HEK293 (cell line): ENCODE measurements at regions not wholly inside any gene's neighbourhood (a gene's known extent, or its start where the extent isn't known, plus 50 kb on each side); places are given as distances from the start of the nearest gene placed in this dataset.

Experiments
- CTCF ChIP-seq: fragments of 450-650 bp; formaldehyde crosslinking; IDR thresholded peaks from 2 replicates; pipeline ENCODE4 v1.5.1; 2016; ENCODE audit warnings: missing biosample characterization, missing genetic modification characterization
- ZBTB21 ChIP-seq: fragments of 450-650 bp; formaldehyde crosslinking; IDR thresholded peaks from 2 replicates; pipeline ENCODE4 v1.5.1; 2017; ENCODE audit warnings: missing biosample characterization, missing genetic modification characterization
- ZBTB49 ChIP-seq: fragments of 450-650 bp; formaldehyde crosslinking; IDR thresholded peaks from 2 replicates; pipeline ENCODE4 v1.5.1; 2016; ENCODE audit warnings: missing biosample characterization, missing genetic modification characterization, low read depth
- ZEB2 ChIP-seq: fragments of 450-650 bp; formaldehyde crosslinking; IDR thresholded peaks from 2 replicates; pipeline ENCODE4 v1.5.1; 2016; ENCODE audit warnings: missing biosample characterization, missing genetic modification characterization
- ZNF585B ChIP-seq: fragments of 450-650 bp; formaldehyde crosslinking; IDR thresholded peaks from 2 replicates; pipeline ENCODE4 v1.5.1; 2016; ENCODE audit warnings: missing biosample characterization, missing genetic modification characterization
- ZNF600 ChIP-seq: fragments of 450-650 bp; formaldehyde crosslinking; IDR thresholded peaks from 2 replicates; pipeline ENCODE4 v1.5.1; 2016; ENCODE audit warnings: missing biosample characterization, missing genetic modification characterization
- ZNF660 ChIP-seq: fragments of 450-650 bp; IDR thresholded peaks from 2 replicates; pipeline ENCODE4 v1.5.1; 2018; ENCODE audit warnings: missing biosample characterization, mild to moderate bottlenecking, missing genetic modification characterization
- TF ChIP-seq, protein P1 (sequence below): fragments of 450-650 bp; formaldehyde crosslinking; IDR thresholded peaks from 2 replicates; pipeline ENCODE4 v1.5.1; 2016; ENCODE audit warnings: missing biosample characterization, missing genetic modification characterization

- TF ChIP-seq, protein P1, sequence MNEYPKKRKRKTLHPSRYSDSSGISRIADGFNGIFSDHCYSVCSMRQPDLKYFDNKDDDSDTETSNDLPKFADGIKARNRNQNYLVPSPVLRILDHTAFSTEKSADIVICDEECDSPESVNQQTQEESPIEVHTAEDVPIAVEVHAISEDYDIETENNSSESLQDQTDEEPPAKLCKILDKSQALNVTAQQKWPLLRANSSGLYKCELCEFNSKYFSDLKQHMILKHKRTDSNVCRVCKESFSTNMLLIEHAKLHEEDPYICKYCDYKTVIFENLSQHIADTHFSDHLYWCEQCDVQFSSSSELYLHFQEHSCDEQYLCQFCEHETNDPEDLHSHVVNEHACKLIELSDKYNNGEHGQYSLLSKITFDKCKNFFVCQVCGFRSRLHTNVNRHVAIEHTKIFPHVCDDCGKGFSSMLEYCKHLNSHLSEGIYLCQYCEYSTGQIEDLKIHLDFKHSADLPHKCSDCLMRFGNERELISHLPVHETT (tag by site-specific recombination), result no peak
- TF ChIP-seq ZNF585B (tag by site-specific recombination) (no peak), CTCF (tag by site-specific recombination) (no peak), ZNF660 (tag by site-specific recombination) (no peak), ZNF600 (no peak), ZBTB21 (tag by site-specific recombination) (no peak), ZBTB49 (tag by site-specific recombination) (no peak), ZEB2 (tag by site-specific recombination) (no peak)
These were observed 100.8 kb upstream of the FAM20C start for GRCh38 chr7:91396-92175.
